ENCODE measurements at regions not wholly inside any gene's neighbourhood (a gene's known extent, or its start where the extent isn't known, plus 50 kb on each side); places are given as distances from the start of the nearest gene placed in this dataset.

DNA sequence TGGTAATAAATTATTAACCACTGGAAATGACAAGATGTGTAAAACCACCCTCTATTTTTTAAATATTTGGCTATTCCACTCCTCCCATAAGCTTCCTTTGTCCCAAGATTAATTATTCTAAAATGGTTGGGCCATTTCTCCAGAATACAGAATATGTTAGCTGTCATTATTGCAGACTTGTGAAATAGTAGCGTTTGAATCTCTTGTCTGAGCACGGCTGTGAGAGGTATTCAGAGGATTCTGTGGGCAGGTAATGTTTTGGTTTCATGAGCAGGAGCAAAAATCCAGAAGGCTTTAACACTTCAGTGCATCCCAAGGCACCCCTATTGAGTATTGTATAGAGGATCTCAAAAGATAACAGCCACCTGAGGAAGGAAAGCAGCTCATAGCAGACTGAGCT is 256.0 kb downstream of the UQCRFS1 start:
- no peaks in the 10 kb centered on the region for H3K36me3 ChIP-seq (ENCODE audit: insufficient read depth in 1 of 2, low read depth in 1 of 2)
- WGBS, 3 donors = 79 to 84% (median 80%) methylated on average over 2 of the region's 2 CpGs

DNA sequence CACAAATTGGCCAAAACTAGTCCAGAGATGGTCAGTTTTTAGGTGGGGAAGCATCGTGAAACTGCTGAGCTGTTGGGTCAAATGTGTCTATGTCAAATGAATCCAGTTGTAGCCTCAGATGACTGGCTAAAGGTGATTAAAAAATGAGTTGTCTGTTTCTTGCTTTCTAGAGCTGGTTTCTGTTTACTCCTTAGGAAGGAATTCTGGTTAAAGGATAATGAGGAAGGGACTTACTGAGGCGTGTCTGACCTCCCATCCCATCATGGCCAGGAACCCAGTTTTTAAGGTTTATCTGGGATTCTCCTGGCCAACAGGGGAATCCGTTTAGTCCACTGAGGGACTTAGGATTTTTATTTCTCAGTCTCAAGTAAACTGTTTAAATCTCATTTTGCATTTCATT is 256.5 kb downstream of the UQCRFS1 start:
- WGBS, 3 donors = 64 to 78% (median 70%) methylated on average over 3 of the region's 3 CpGs
- Histone ChIP-seq H3K27ac (no peak overlapping the region), H3K4me1 (no peaks in the 10 kb centered on the region), H3K36me3 (ENCODE audit: insufficient read depth in 1 of 2, low read depth in 1 of 2) (no peaks in the 10 kb centered on the region), H3K27me3 (ENCODE audit: insufficient read depth in 3 of 3, low read length in 2 of 3) (no peaks in the 10 kb centered on the region), H3K9me3 (no peaks in the 10 kb centered on the region), H3K4me3 (no peak overlapping the region)
- ATAC-seq = no peak
- TF ChIP-seq, protein P1, sequence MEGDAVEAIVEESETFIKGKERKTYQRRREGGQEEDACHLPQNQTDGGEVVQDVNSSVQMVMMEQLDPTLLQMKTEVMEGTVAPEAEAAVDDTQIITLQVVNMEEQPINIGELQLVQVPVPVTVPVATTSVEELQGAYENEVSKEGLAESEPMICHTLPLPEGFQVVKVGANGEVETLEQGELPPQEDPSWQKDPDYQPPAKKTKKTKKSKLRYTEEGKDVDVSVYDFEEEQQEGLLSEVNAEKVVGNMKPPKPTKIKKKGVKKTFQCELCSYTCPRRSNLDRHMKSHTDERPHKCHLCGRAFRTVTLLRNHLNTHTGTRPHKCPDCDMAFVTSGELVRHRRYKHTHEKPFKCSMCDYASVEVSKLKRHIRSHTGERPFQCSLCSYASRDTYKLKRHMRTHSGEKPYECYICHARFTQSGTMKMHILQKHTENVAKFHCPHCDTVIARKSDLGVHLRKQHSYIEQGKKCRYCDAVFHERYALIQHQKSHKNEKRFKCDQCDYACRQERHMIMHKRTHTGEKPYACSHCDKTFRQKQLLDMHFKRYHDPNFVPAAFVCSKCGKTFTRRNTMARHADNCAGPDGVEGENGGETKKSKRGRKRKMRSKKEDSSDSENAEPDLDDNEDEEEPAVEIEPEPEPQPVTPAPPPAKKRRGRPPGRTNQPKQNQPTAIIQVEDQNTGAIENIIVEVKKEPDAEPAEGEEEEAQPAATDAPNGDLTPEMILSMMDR (IDR thresholded peaks at IDR 0.05) = no peak
- intact Hi-C loops (cut with DNase I) = no loop called here
- DNase-seq = no peak

More for the DNA sequence above, 256.0 kb downstream of the UQCRFS1 start:
- intact Hi-C loops (cut with DNase I) = no loop called here
- no peak for ATAC-seq
- DNase-seq = no peak
- H3K4me1 ChIP-seq = no peaks in the 10 kb centered on the region
- H3K27me3 ChIP-seq (ENCODE audit: insufficient read depth in 3 of 3, low read length in 2 of 3) = no peaks in the 10 kb centered on the region
- no peak overlapping the region for H3K4me3 ChIP-seq
- TF ChIP-seq, protein P1 (IDR thresholded peaks at IDR 0.05) = no peak
- H3K27ac ChIP-seq = no peak overlapping the region
- H3K9me3 ChIP-seq = no peaks in the 10 kb centered on the region

DNA sequence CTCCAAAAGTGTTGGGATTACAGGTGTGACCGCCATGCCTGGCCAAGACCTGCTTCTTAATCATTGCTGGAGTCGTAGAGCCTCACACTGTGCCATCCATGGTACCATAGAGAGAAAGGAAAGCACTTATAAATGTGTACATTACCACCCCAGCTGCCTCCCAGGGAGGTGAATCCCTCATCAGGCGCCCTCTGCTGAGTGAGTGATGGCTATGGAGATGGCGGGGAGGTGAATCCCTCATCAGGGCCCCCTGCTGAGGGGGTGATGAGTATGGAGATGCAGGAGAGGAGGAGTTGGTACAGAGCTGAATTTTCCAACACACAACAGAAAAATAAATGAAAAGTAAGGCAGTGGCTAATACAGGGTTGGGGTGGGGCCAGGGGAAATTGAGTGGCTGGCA is 263.4 kb downstream of the UQCRFS1 start:
- Histone ChIP-seq H3K27me3 (ENCODE audit: insufficient read depth in 3 of 3, low read length in 2 of 3) (no peaks in the 10 kb centered on the region), H3K36me3 (ENCODE audit: insufficient read depth in 1 of 2, low read depth in 1 of 2) (no peaks in the 10 kb centered on the region), H3K4me3 (no peak overlapping the region), H3K9me3 (no peaks in the 10 kb centered on the region), H3K4me1 (no peaks in the 10 kb centered on the region), H3K27ac (no peak overlapping the region)
- TF ChIP-seq, protein P1 (IDR thresholded peaks at IDR 0.05) = no peak
- WGBS, 3 donors = 70 to 78% (median 70%) methylated on average over 4 of the region's 4 CpGs
- ATAC-seq = no peak
- intact Hi-C loops (cut with DNase I) = no loop called here
- DNase-seq = no peak

DNA sequence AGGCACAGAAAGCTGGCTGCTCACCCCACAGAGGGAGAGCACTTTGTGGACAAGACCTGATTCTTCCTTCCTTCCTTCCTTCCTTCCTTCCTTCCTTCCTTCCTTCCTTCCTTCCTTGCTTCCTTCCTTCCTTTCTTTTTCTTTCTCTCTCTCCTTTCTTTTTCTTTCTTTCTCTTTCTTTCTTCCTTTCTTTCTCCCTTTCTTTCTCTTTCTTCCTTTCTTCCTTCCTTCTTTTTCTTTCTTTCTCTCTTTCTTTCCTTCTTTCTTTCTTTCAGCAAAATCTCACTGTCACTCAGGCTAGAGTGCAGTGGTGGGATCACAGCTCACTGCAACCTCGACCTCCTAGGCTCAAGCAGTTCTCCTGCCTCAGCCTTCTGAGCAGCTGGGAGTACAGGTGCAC is 263.9 kb downstream of the UQCRFS1 start:
- no peak overlapping the region for H3K4me3 ChIP-seq
- H3K9me3 ChIP-seq = no peaks in the 10 kb centered on the region
- H3K27me3 ChIP-seq (ENCODE audit: insufficient read depth in 3 of 3, low read length in 2 of 3) = no peaks in the 10 kb centered on the region
- DNase-seq (no peak), ATAC-seq (no peak)
- no peaks in the 10 kb centered on the region for H3K36me3 ChIP-seq (ENCODE audit: insufficient read depth in 1 of 2, low read depth in 1 of 2)
- H3K27ac ChIP-seq = no peak overlapping the region
- TF ChIP-seq, protein P1 (IDR thresholded peaks at IDR 0.05) = no peak
- no peaks in the 10 kb centered on the region for H3K4me1 ChIP-seq
- intact Hi-C loops (cut with DNase I) = no loop called here
- 39 to 50% (median 46%) methylated on average over 1 of the region's 1 CpG for WGBS, 3 donors

DNA sequence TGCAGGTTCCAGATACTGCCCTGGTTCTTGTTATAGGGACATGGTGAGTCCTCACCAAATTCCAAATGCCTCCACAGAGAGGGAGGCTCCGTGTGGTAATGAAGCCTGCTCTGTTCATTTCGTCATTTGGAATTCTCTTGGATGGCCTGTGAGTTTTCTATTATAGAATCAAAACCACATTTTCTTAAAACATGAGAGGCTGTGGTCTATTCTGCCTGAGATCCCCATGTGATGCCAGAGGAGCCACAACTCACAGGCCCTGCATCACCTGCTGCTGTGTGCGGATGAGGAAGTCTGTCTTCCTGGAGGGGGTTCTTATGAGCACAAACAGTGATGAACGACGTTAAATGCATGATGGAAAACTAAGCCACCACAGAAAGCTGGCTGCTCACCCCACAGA is 264.4 kb downstream of the UQCRFS1 start:
- H3K4me3 ChIP-seq = no peak overlapping the region
- no peak for ATAC-seq
- TF ChIP-seq, protein P1 (IDR thresholded peaks at IDR 0.05) = no peak
- no peaks in the 10 kb centered on the region for H3K9me3 ChIP-seq
- H3K27me3 ChIP-seq (ENCODE audit: insufficient read depth in 3 of 3, low read length in 2 of 3) = no peaks in the 10 kb centered on the region
- H3K27ac ChIP-seq = no peak overlapping the region
- no peaks in the 10 kb centered on the region for H3K4me1 ChIP-seq
- no peak for DNase-seq
- WGBS, 3 donors = 53 to 62% (median 56%) methylated on average over 5 of the region's 5 CpGs
- intact Hi-C loops (cut with DNase I) = no loop called here
- no peaks in the 10 kb centered on the region for H3K36me3 ChIP-seq (ENCODE audit: insufficient read depth in 1 of 2, low read depth in 1 of 2)

All from psoas muscle (tissue), 7 donors.